ENCODE measurements at regions not wholly inside any gene's neighbourhood (a gene's known extent, or its start where the extent isn't known, plus 50 kb on each side); places are given as distances from the start of the nearest gene placed in this dataset.
"Not testable (repeated sequence)": the region's sequence is repeated elsewhere in the genome, so short reads cannot be mapped to it uniquely, and the experiment has no call there.

- no peaks in the 10 kb centered on the region for H3K9me3 ChIP-seq
- peaks cover 0 to 5% (median 0%) of the 10 kb centered on the region in 4 donors for H3K4me1 ChIP-seq
- H3K27me3 ChIP-seq = no peaks in the 10 kb centered on the region
- no peak overlapping the region for H3K4me3 ChIP-seq
- no peak for DNase-seq (ENCODE audit: low spot score in 2 of 2)
- no peaks in the 10 kb centered on the region for H3K36me3 ChIP-seq
- no peak overlapping the region for H3K27ac ChIP-seq
- 21 to 23% methylated on average over 1 of the region's 1 CpG for WGBS, 2 donors
- TF ChIP-seq EP300 (IDR thresholded peaks at IDR 0.05) = no peak
- TF ChIP-seq POLR2A (IDR thresholded peaks at IDR 0.05) = no peak
Observed at GRCh38 chr7:114182837-114183236, 231.8 kb upstream of the FOXP2 start.

- Histone ChIP-seq H3K4me3 (no peak overlapping the region), H3K9me3 (no peaks in the 10 kb centered on the region), H3K4me1 (peaks cover 0 to 5% (median 0%) of the 10 kb centered on the region in 4 donors), H3K27me3 (no peaks in the 10 kb centered on the region), H3K27ac (no peak overlapping the region), H3K36me3 (no peaks in the 10 kb centered on the region)
- no peak for DNase-seq (ENCODE audit: low spot score in 2 of 2)
- 91 to 100% methylated on average over 1 of the region's 1 CpG for WGBS, 2 donors
- TF ChIP-seq POLR2A (IDR thresholded peaks at IDR 0.05) = no peak
- TF ChIP-seq CTCF (IDR thresholded peaks at IDR 0.05) = no peak
- no peak for TF ChIP-seq EP300 (IDR thresholded peaks at IDR 0.05)
Observed at GRCh38 chr7:114181280-114181679, 233.3 kb upstream of the FOXP2 start.

- Histone ChIP-seq H3K36me3 (no peaks in the 10 kb centered on the region), H3K9me3 (no peaks in the 10 kb centered on the region), H3K27me3 (no peaks in the 10 kb centered on the region), H3K4me1 (peaks cover 0 to 5% (median 0%) of the 10 kb centered on the region in 4 donors), H3K4me3 (no peak overlapping the region), H3K27ac (no peak overlapping the region)
- no peak for DNase-seq (ENCODE audit: low spot score in 2 of 2)
- TF ChIP-seq CTCF (IDR thresholded peaks at IDR 0.05) (no peak), POLR2A (IDR thresholded peaks at IDR 0.05) (no peak), EP300 (IDR thresholded peaks at IDR 0.05) (no peak)
Observed at GRCh38 chr7:114180556-114181266, 233.9 kb upstream of the FOXP2 start.

GRCh38 chr7:114175125-114175524 is 239.5 kb upstream of the FOXP2 start:
- Histone ChIP-seq H3K36me3 (no peaks in the 10 kb centered on the region), H3K4me1 (no peaks in the 10 kb centered on the region), H3K27ac (no peak overlapping the region), H3K9me3 (peaks cover 0 to 5% (median 0%) of the 10 kb centered on the region in 4 donors), H3K27me3 (no peaks in the 10 kb centered on the region), H3K4me3 (no peak overlapping the region)
- TF ChIP-seq POLR2A (IDR thresholded peaks at IDR 0.05) (no peak), EP300 (IDR thresholded peaks at IDR 0.05) (no peak), CTCF (IDR thresholded peaks at IDR 0.05) (no peak)
- DNase-seq (ENCODE audit: low spot score in 2 of 2) = no peak
- 84 to 91% methylated on average over 4 of the region's 4 CpGs for WGBS, 2 donors

GRCh38 chr7:114173170-114173890 is 241.3 kb upstream of the FOXP2 start:
- Histone ChIP-seq H3K4me3 (no peak overlapping the region), H3K9me3 (peaks cover 0 to 5% (median 0%) of the 10 kb centered on the region in 4 donors), H3K4me1 (no peaks in the 10 kb centered on the region), H3K27ac (no peak overlapping the region), H3K36me3 (no peaks in the 10 kb centered on the region), H3K27me3 (no peaks in the 10 kb centered on the region)
- TF ChIP-seq CTCF (IDR thresholded peaks at IDR 0.05) (no peak), POLR2A (IDR thresholded peaks at IDR 0.05) (no peak), EP300 (IDR thresholded peaks at IDR 0.05) (no peak)
- WGBS, 2 donors = 79% methylated on average over 3 of the region's 3 CpGs
- DNase-seq (ENCODE audit: low spot score in 2 of 2) = no peak

- not testable (repeated sequence) for H3K9me3 ChIP-seq
- 83 to 92% methylated on average over 2 of the region's 2 CpGs for WGBS, 2 donors
Observed at GRCh38 chr7:114169389-114169788, 245.2 kb upstream of the FOXP2 start.

More at GRCh38 chr7:114169389-114169788, 245.2 kb upstream of the FOXP2 start:
- not testable (repeated sequence) for DNase-seq (ENCODE audit: low spot score in 2 of 2); H3K27ac ChIP-seq; H3K27me3 ChIP-seq; H3K4me3 ChIP-seq; H3K4me1 ChIP-seq; H3K36me3 ChIP-seq
